ENCODE measurements at regions not wholly inside any gene's neighbourhood (a gene's known extent, or its start where the extent isn't known, plus 50 kb on each side); places are given as distances from the start of the nearest gene placed in this dataset.
A peak's percentile ranks its signal among the peaks of the same experiment; 100 is the strongest.

- no peaks in the 10 kb centered on the region for H3K27me3 ChIP-seq (ENCODE audit: low read length)
- H3K4me1 ChIP-seq (ENCODE audit: insufficient read depth, low read length) = peaks cover 28% of the 10 kb centered on the region
- H2AFZ ChIP-seq (ENCODE audit: low read length) = no peak overlapping the region
- no peaks in the 10 kb centered on the region for H3K9me2 ChIP-seq (replicated peaks; ENCODE audit: low read length)
- ATAC-seq (peak; percentile 66), DNase-seq (peak; percentile 70)
- H3K4me3 ChIP-seq (ENCODE audit: low read length) = no peak overlapping the region
- no TSS peak for BruUV-seq (replicated peaks)
- intact Hi-C loops (cut with micrococcal nuclease) = no loop called here
- peak overlapping the region; percentile 22; the same call in 1 of the 2 replicates for H3K27ac ChIP-seq (ENCODE audit: low read length)
- no peaks in the 10 kb centered on the region for H4K20me1 ChIP-seq (ENCODE audit: low read length)
- H3K9ac ChIP-seq (ENCODE audit: low read length) = no peak overlapping the region
- no peaks in the 10 kb centered on the region for H3K36me3 ChIP-seq (ENCODE audit: low read depth, low read length)
- H3K4me2 ChIP-seq (ENCODE audit: low read length) = 0 out of 2 replicates have a peak overlapping the region, but pooled peaks have one; percentile 4
- H3K9me3 ChIP-seq (ENCODE audit: low read length) = no peaks in the 10 kb centered on the region
- H3K79me2 ChIP-seq (ENCODE audit: low read length) = no peaks in the 10 kb centered on the region
- POLR2A ChIA-PET (ENCODE audit: unreplicated experiment) = interaction anchor here (0.5 kb wide), 1 partner anchor 188 kb away, joined by 4 read pairs; no protein-coding TSS in a partner anchor
- no peaks in the 10 kb centered on the region for H3F3A ChIP-seq (ENCODE audit: low read length, unreplicated experiment)
- no peak for TF ChIP-seq EZH2phosphoT487 (IDR thresholded peaks at IDR 0.05; ENCODE audit: borderline replicate concordance, low read length)
- no peak for TF ChIP-seq CTCF (conservative IDR thresholded peaks at IDR 0.05; ENCODE audit: low read depth, low read length)
- TF ChIP-seq EZH2 (IDR thresholded peaks at IDR 0.05; ENCODE audit: low read length, unreplicated experiment) = no peak
- CTCF ChIA-PET = no interaction called here
These were observed 225.6 kb downstream of the AHR start for GRCh38 chr7:17523813-17524739.

DNA sequence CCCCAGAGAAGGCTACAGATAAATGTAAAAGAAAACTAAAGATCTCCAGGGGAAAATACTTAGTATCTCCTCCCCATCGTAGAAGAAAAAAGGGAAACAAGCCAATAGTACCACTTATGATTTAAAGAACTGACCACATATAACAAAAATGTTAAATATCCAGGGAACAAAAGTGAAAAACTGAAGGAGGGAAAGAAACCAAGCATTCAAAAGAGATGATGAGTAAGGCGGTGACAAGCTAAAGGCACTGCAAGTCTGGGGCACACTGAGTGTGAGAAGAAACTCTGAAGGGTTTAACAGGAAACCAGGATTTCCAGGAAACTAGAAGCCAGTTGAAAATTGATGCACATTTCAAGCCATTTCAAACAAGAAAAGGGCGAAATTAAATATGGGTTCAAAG lies 226.3 kb downstream of the AHR start:
- Histone ChIP-seq H3F3A (ENCODE audit: low read length, unreplicated experiment) (no peaks in the 10 kb centered on the region), H3K4me1 (ENCODE audit: insufficient read depth, low read length) (peaks cover 30% of the 10 kb centered on the region), H4K20me1 (ENCODE audit: low read length) (no peaks in the 10 kb centered on the region), H3K9me3 (ENCODE audit: low read length) (no peaks in the 10 kb centered on the region), H3K9me2 (replicated peaks; ENCODE audit: low read length) (no peaks in the 10 kb centered on the region), H3K79me2 (ENCODE audit: low read length) (no peaks in the 10 kb centered on the region), H3K36me3 (ENCODE audit: low read depth, low read length) (no peaks in the 10 kb centered on the region), H2AFZ (ENCODE audit: low read length) (no peak overlapping the region), H3K27me3 (ENCODE audit: low read length) (no peaks in the 10 kb centered on the region), H3K4me3 (ENCODE audit: low read length) (no peak overlapping the region), H3K4me2 (ENCODE audit: low read length) (0 out of 2 replicates have a peak overlapping the region, but pooled peaks have one; percentile 4), H3K27ac (ENCODE audit: low read length) (peak overlapping the region; percentile 22; the same call in 1 of the 2 replicates), H3K9ac (ENCODE audit: low read length) (no peak overlapping the region)
- CTCF ChIA-PET = no interaction called here
- intact Hi-C loops (cut with micrococcal nuclease) = no loop called here
- DNase-seq (no peak), ATAC-seq (no peak)
- no TSS peak for BruUV-seq (replicated peaks)
- POLR2A ChIA-PET (ENCODE audit: unreplicated experiment) = no interaction called here
- TF ChIP-seq EZH2phosphoT487 (IDR thresholded peaks at IDR 0.05; ENCODE audit: borderline replicate concordance, low read length) (no peak), CTCF (conservative IDR thresholded peaks at IDR 0.05; ENCODE audit: low read depth, low read length) (no peak), EZH2 (IDR thresholded peaks at IDR 0.05; ENCODE audit: low read length, unreplicated experiment) (no peak)

DNA sequence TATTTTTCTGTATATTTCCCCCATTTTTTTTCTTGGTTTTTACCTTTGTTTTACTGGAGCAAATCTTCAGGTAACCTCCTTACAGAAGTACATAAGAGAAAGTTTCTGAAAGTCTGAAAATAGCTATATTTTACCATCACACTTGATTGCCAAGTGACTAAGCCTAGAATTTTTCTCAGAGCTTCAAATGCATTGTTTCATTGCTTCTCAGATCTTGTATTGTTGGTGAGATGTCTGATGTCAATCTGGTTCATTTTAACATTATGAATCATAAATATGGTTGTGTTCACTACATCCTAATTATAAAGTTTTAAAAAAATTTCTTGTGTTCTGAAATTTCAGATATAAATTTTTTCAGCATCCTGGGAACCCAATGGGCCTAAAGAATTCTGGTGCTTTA lies 228.2 kb downstream of the AHR start:
- TF ChIP-seq CTCF (conservative IDR thresholded peaks at IDR 0.05; ENCODE audit: low read depth, low read length) (no peak), EZH2 (IDR thresholded peaks at IDR 0.05; ENCODE audit: low read length, unreplicated experiment) (no peak), EZH2phosphoT487 (IDR thresholded peaks at IDR 0.05; ENCODE audit: borderline replicate concordance, low read length) (no peak)
- Histone ChIP-seq H3K9me2 (replicated peaks; ENCODE audit: low read length) (no peaks in the 10 kb centered on the region), H2AFZ (ENCODE audit: low read length) (no peak overlapping the region), H3K27me3 (ENCODE audit: low read length) (no peaks in the 10 kb centered on the region), H4K20me1 (ENCODE audit: low read length) (no peaks in the 10 kb centered on the region), H3K79me2 (ENCODE audit: low read length) (no peaks in the 10 kb centered on the region), H3K4me3 (ENCODE audit: low read length) (no peak overlapping the region), H3K4me2 (ENCODE audit: low read length) (no peak overlapping the region), H3K9me3 (ENCODE audit: low read length) (no peaks in the 10 kb centered on the region), H3K4me1 (ENCODE audit: insufficient read depth, low read length) (peaks cover 27% of the 10 kb centered on the region), H3K9ac (ENCODE audit: low read length) (no peak overlapping the region), H3K27ac (ENCODE audit: low read length) (no peak overlapping the region), H3K36me3 (ENCODE audit: low read depth, low read length) (no peaks in the 10 kb centered on the region), H3F3A (ENCODE audit: low read length, unreplicated experiment) (no peaks in the 10 kb centered on the region)
- BruUV-seq (replicated peaks) = no TSS peak
- POLR2A ChIA-PET (ENCODE audit: unreplicated experiment) = no interaction called here
- no peak for DNase-seq
- intact Hi-C loops (cut with micrococcal nuclease) = no loop called here
- CTCF ChIA-PET = no interaction called here
- no peak for ATAC-seq

Measured in PC-3 (cell line).